ENCODE measurements at regions not wholly inside any gene's neighbourhood (a gene's known extent, or its start where the extent isn't known, plus 50 kb on each side); places are given as distances from the start of the nearest gene placed in this dataset.

- H3K4me3 ChIP-seq (ENCODE audit: low read depth, low read length): no peak overlapping the region
- TF ChIP-seq MAX (IDR thresholded peaks at IDR 0.05; ENCODE audit: low read depth, low read length): no peak
- TF ChIP-seq MYC (IDR thresholded peaks at IDR 0.05; ENCODE audit: low read depth, low read length): no peak
- TF ChIP-seq POLR2A (IDR thresholded peaks at IDR 0.05; ENCODE audit: extremely low read depth, insufficient read length): no peak
- TF ChIP-seq CTCF (IDR thresholded peaks at IDR 0.05; ENCODE audit: low read depth, low read length): no peak
- no peak for DNase-seq (ENCODE audit: low read depth)
Observed at GRCh38 chr20:48324744-48325143, 503.1 kb downstream of the PREX1 start.

- TF ChIP-seq CTCF (IDR thresholded peaks at IDR 0.05; ENCODE audit: low read depth, low read length) (no peak), MYC (IDR thresholded peaks at IDR 0.05; ENCODE audit: low read depth, low read length) (no peak), POLR2A (IDR thresholded peaks at IDR 0.05; ENCODE audit: extremely low read depth, insufficient read length) (no peak)
- no peak for DNase-seq (ENCODE audit: low read depth)
- no peak overlapping the region for H3K4me3 ChIP-seq (ENCODE audit: low read depth, low read length)
Observed at GRCh38 chr20:48321271-48321670, 506.5 kb downstream of the PREX1 start.

GRCh38 chr20:48319943-48320584, 507.7 kb downstream of the PREX1 start:
- no peak for DNase-seq (ENCODE audit: low read depth)
- TF ChIP-seq CTCF (IDR thresholded peaks at IDR 0.05; ENCODE audit: low read depth, low read length) (no peak), MYC (IDR thresholded peaks at IDR 0.05; ENCODE audit: low read depth, low read length) (no peak), POLR2A (IDR thresholded peaks at IDR 0.05; ENCODE audit: extremely low read depth, insufficient read length) (no peak), MAX (IDR thresholded peaks at IDR 0.05; ENCODE audit: low read depth, low read length) (no peak)
- no peak overlapping the region for H3K4me3 ChIP-seq (ENCODE audit: low read depth, low read length)

GRCh38 chr20:48317578-48317977, 510.2 kb downstream of the PREX1 start:
- DNase-seq (ENCODE audit: low read depth): no peak
- TF ChIP-seq POLR2A (IDR thresholded peaks at IDR 0.05; ENCODE audit: extremely low read depth, insufficient read length): no peak
- TF ChIP-seq MAX (IDR thresholded peaks at IDR 0.05; ENCODE audit: low read depth, low read length): no peak
- no peak for TF ChIP-seq MYC (IDR thresholded peaks at IDR 0.05; ENCODE audit: low read depth, low read length)
- no peak for TF ChIP-seq CTCF (IDR thresholded peaks at IDR 0.05; ENCODE audit: low read depth, low read length)

DNA sequence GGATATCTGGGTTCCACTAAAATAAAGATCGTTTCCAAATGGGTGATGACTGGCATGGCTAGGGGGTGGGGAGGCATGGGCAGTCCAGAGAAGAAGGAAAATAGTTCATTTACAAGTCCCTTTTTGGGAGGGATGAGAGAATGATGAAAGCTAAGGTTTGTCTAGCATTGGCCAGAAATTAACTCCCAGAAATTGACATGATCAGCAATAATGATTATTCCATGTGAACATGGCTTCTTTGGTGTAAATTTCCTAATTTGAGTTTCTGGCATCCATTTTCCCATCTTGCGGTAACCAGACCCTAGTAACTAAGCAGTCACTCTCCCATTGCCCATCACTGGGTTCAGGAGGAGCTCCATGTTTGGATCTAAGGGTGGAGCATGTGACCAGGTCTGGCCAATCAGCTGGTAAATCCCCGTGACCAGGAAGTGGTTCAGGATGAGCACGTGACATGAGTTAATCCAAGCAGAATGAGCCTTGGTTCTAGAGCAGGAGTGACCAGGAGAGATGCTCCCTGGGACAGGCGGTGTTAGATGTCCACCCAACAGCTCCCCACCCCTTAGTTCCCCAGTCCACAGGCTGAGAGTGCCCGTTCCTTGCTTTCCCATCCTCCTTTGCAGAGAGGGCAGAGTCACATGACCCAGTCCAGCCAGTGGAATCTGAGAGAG, 512.7 kb downstream of the PREX1 start:
- no peak overlapping the region for H3K4me3 ChIP-seq (ENCODE audit: low read depth, low read length)
- no peak for DNase-seq (ENCODE audit: low read depth)
- TF ChIP-seq CTCF (IDR thresholded peaks at IDR 0.05; ENCODE audit: low read depth, low read length): no peak
- no peak for TF ChIP-seq POLR2A (IDR thresholded peaks at IDR 0.05; ENCODE audit: extremely low read depth, insufficient read length)
- no peak for TF ChIP-seq MYC (IDR thresholded peaks at IDR 0.05; ENCODE audit: low read depth, low read length)
- TF ChIP-seq MAX (IDR thresholded peaks at IDR 0.05; ENCODE audit: low read depth, low read length): no peak

More at GRCh38 chr20:48317578-48317977, 510.2 kb downstream of the PREX1 start:
- no peak overlapping the region for H3K4me3 ChIP-seq (ENCODE audit: low read depth, low read length)
